DND-41 (cell line): ENCODE measurements at regions not wholly inside any gene's neighbourhood (a gene's known extent, or its start where the extent isn't known, plus 50 kb on each side); places are given as distances from the start of the nearest gene placed in this dataset.

Experiments used
- ATAC-seq: fragments of 200-7000 bp; cut with Tn5 transposase; 3 replicates; pipeline ENCODE4 v1.9.1; 2021; ENCODE audit warnings: low read depth; ENCODE audit not compliant: insufficient read depth
- DNase-seq: peaks from one replicate; pipeline ENCODE4 v3.0.0-alpha.2; 2020
- H2AFZ ChIP-seq: 2 replicates; pipeline ENCODE4 v1.6.0; 2012; ENCODE audit warnings: low read depth, low read length
- H3K27ac ChIP-seq: 2 replicates; pipeline ENCODE4 v1.5.1; 2012; ENCODE audit warnings: low read length, inconsistent platforms
- H3K27me3 ChIP-seq: fragments of 200-600 bp; sonication (generic); 2 replicates; pipeline ENCODE4 v1.6.0; 2012; ENCODE audit warnings: low read length, mild to moderate bottlenecking, inconsistent platforms; ENCODE audit not compliant: insufficient read depth, poor library complexity
- H3K36me3 ChIP-seq: 2 replicates; pipeline ENCODE4 v1.5.1; 2012; ENCODE audit warnings: low read length, inconsistent platforms; ENCODE audit not compliant: insufficient read depth
- H3K4me1 ChIP-seq: 2 replicates; pipeline ENCODE4 v1.5.1; 2012; ENCODE audit warnings: mild to moderate bottlenecking, low read length; ENCODE audit not compliant: insufficient read depth
- H3K4me2 ChIP-seq: 2 replicates; pipeline ENCODE4 v1.6.0; 2012; ENCODE audit warnings: mild to moderate bottlenecking, moderate library complexity, low read length, inconsistent platforms; ENCODE audit not compliant: insufficient read depth
- H3K4me3 ChIP-seq, 2 experiments: fragments of 200-600 bp in 1 of 2; shearing (Covaris generic) in 1 of 2; 2 replicates each; pipeline ENCODE4 v1.5.1; 2012 to 2016; ENCODE audit warnings: inconsistent platforms in 2 of 2, low read length in 2 of 2, mild to moderate bottlenecking in 2 of 2, low read depth in 1 of 2, moderate library complexity in 1 of 2
- H3K79me2 ChIP-seq: 2 replicates; pipeline ENCODE4 v1.6.0; 2012; ENCODE audit warnings: low read length, inconsistent platforms; ENCODE audit not compliant: insufficient read depth
- H3K9ac ChIP-seq: 2 replicates; pipeline ENCODE4 v1.6.0; 2012; ENCODE audit warnings: low read depth, mild to moderate bottlenecking, inconsistent platforms, low read length, moderate library complexity
- H3K9me3 ChIP-seq: 2 replicates; pipeline ENCODE4 v1.5.1; 2012; ENCODE audit warnings: low read length, moderate library complexity, mild to moderate bottlenecking, inconsistent platforms; ENCODE audit not compliant: insufficient read depth, severe bottlenecking
- H4K20me1 ChIP-seq: 2 replicates; pipeline ENCODE4 v1.6.0; 2012; ENCODE audit warnings: low read length; ENCODE audit not compliant: insufficient read depth
- CTCF ChIP-seq: IDR thresholded peaks from 2 replicates; pipeline ENCODE4 v1.5.1; 2012; ENCODE audit warnings: borderline replicate concordance, low read length, moderate library complexity, mild to moderate bottlenecking; ENCODE audit not compliant: poor library complexity, severe bottlenecking; ENCODE audit errors: extremely low read depth
- EZH2 ChIP-seq: IDR thresholded peaks from 3 replicates; pipeline ENCODE4 v1.6.1; 2012; ENCODE audit warnings: borderline replicate concordance, low read depth, mild to moderate bottlenecking, moderate library complexity, low read length, inconsistent platforms; ENCODE audit not compliant: severe bottlenecking

- Histone ChIP-seq H3K27me3 (no peaks in the 10 kb centered on the region), H3K4me2 (no peak overlapping the region), H3K4me3 (no peak overlapping the region), H3K36me3 (no peaks in the 10 kb centered on the region), H4K20me1 (no peaks in the 10 kb centered on the region), H3K27ac (no peak overlapping the region), H3K9ac (no peak overlapping the region), H3K4me1 (no peaks in the 10 kb centered on the region; the same call in 1 of the 2 replicates), H2AFZ (no peak overlapping the region), H3K79me2 (no peaks in the 10 kb centered on the region), H3K9me3 (no peaks in the 10 kb centered on the region)
- DNase-seq (no peak), ATAC-seq (no peak)
- TF ChIP-seq CTCF: no peak
- TF ChIP-seq EZH2: no peak
Observed at GRCh38 chr5:67263656-67264408, 67.2 kb upstream of the CD180 start.

GRCh38 chr5:67262956-67263355, 66.4 kb upstream of the CD180 start:
- no peak for DNase-seq
- TF ChIP-seq CTCF: no peak
- no peak for TF ChIP-seq EZH2
- Histone ChIP-seq H3K27ac (no peak overlapping the region), H2AFZ (no peak overlapping the region), H3K4me1 (no peaks in the 10 kb centered on the region; the same call in 1 of the 2 replicates), H3K79me2 (no peaks in the 10 kb centered on the region), H3K36me3 (no peaks in the 10 kb centered on the region), H3K9me3 (no peaks in the 10 kb centered on the region), H3K4me3 (no peak overlapping the region), H3K4me2 (no peak overlapping the region), H4K20me1 (no peaks in the 10 kb centered on the region), H3K9ac (no peak overlapping the region), H3K27me3 (no peaks in the 10 kb centered on the region)
- no peak for ATAC-seq

GRCh38 chr5:67262206-67262605, 65.6 kb upstream of the CD180 start:
- no peak overlapping the region for H3K4me3 ChIP-seq
- H3K4me2 ChIP-seq: no peak overlapping the region
- DNase-seq (no peak), ATAC-seq (no peak)
- no peaks in the 10 kb centered on the region for H3K36me3 ChIP-seq
- H3K9ac ChIP-seq: no peak overlapping the region
- no peak overlapping the region for H2AFZ ChIP-seq
- no peaks in the 10 kb centered on the region for H3K9me3 ChIP-seq
- no peaks in the 10 kb centered on the region for H4K20me1 ChIP-seq
- H3K79me2 ChIP-seq: no peaks in the 10 kb centered on the region
- no peak overlapping the region for H3K27ac ChIP-seq
- no peaks in the 10 kb centered on the region for H3K27me3 ChIP-seq
- H3K4me1 ChIP-seq: no peaks in the 10 kb centered on the region; the same call in 1 of the 2 replicates
- TF ChIP-seq CTCF (no peak), EZH2 (no peak)
